ENCODE measurements at regions not wholly inside any gene's neighbourhood (a gene's known extent, or its start where the extent isn't known, plus 50 kb on each side); places are given as distances from the start of the nearest gene placed in this dataset.

DNA sequence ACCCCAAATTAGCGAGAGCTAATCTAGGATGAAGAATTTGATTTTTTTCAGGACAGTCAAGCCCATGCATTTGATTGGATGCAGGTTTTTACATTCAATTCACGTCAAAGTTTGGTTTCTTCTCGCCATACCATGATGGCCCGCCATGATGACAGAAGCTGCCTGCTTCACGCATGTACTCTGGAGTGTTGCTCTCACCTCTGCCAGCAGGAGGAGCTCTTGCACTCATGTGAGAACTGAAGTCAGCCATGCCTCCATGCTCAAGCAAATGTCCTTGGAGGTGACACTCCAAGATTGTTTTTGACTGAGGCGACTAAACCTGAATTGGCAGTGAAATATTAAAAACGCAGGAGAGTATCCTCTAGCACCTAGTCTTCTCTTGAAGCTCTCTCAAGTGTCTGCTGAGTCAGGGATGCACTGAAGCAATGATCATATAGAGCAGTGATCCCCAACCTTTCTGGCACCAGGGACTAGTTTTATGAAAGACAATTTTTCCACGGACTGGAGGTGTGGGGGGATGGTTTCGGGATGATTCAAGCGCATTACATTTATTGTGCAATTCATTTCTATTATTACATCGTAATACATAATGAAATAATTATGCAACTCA lies 120.9 kb downstream of the SAMMSON start:
- no peaks in the 10 kb centered on the region for H3K9me2 ChIP-seq (replicated peaks; ENCODE audit: insufficient read depth, low read length)

DNA sequence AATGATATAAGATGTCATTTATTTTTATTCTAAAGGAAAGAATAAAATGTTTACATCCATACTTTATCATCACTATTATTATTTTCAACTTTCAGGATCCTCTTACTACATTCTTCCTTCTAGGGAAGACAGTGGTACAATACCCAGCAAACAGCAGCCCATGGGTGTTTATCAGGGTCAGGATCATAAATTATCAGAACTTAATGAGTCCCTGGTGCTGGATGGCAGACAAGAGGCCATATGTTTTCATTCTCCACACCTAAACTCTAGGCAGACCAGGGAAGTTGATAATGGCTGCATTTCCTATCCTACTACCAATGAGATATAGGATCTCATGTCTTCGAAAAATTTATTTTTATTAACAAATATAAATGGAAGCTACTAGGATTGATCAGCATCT lies 127.7 kb downstream of the SAMMSON start:
- Histone ChIP-seq H2AFZ (ENCODE audit: low read depth, low read length, severe bottlenecking) (no peak overlapping the region), H3K4me2 (ENCODE audit: low read depth, low read length, poor library complexity, severe bottlenecking) (no peak overlapping the region), H3K36me3 (ENCODE audit: low read length) (no peaks in the 10 kb centered on the region), H3K4me3 (ENCODE audit: insufficient read depth, low read length, poor library complexity, severe bottlenecking) (no peak overlapping the region), H3K9me2 (replicated peaks; ENCODE audit: insufficient read depth, low read length) (no peaks in the 10 kb centered on the region), H3F3A (ENCODE audit: insufficient read depth) (no peaks in the 10 kb centered on the region), H3K9ac (ENCODE audit: low read length) (no peak overlapping the region), H4K20me1 (ENCODE audit: low read depth, low read length) (no peaks in the 10 kb centered on the region), H3K27me3 (ENCODE audit: low read length) (no peaks in the 10 kb centered on the region), H3K9me3 (ENCODE audit: insufficient read depth, low read length) (no peaks in the 10 kb centered on the region), H3K27ac (ENCODE audit: low read depth, low read length) (no peak overlapping the region), H3K79me2 (ENCODE audit: insufficient read depth, low read length) (no peaks in the 10 kb centered on the region)
- TF ChIP-seq EZH2phosphoT487 (conservative IDR thresholded peaks at IDR 0.05; ENCODE audit: low read length) = no peak
- TF ChIP-seq, protein P1, sequence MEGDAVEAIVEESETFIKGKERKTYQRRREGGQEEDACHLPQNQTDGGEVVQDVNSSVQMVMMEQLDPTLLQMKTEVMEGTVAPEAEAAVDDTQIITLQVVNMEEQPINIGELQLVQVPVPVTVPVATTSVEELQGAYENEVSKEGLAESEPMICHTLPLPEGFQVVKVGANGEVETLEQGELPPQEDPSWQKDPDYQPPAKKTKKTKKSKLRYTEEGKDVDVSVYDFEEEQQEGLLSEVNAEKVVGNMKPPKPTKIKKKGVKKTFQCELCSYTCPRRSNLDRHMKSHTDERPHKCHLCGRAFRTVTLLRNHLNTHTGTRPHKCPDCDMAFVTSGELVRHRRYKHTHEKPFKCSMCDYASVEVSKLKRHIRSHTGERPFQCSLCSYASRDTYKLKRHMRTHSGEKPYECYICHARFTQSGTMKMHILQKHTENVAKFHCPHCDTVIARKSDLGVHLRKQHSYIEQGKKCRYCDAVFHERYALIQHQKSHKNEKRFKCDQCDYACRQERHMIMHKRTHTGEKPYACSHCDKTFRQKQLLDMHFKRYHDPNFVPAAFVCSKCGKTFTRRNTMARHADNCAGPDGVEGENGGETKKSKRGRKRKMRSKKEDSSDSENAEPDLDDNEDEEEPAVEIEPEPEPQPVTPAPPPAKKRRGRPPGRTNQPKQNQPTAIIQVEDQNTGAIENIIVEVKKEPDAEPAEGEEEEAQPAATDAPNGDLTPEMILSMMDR (IDR thresholded peaks at IDR 0.05; ENCODE audit: insufficient read depth, low read length, poor library complexity, severe bottlenecking) = no peak

More for the DNA sequence above, 120.9 kb downstream of the SAMMSON start:
- Histone ChIP-seq H3K79me2 (ENCODE audit: insufficient read depth, low read length) (no peaks in the 10 kb centered on the region), H3K9ac (ENCODE audit: low read length) (no peak overlapping the region), H3K27ac (ENCODE audit: low read depth, low read length) (no peak overlapping the region), H3F3A (ENCODE audit: insufficient read depth) (no peaks in the 10 kb centered on the region), H3K4me2 (ENCODE audit: low read depth, low read length, poor library complexity, severe bottlenecking) (no peak overlapping the region), H3K4me3 (ENCODE audit: insufficient read depth, low read length, poor library complexity, severe bottlenecking) (no peak overlapping the region), H2AFZ (ENCODE audit: low read depth, low read length, severe bottlenecking) (no peak overlapping the region), H4K20me1 (ENCODE audit: low read depth, low read length) (no peaks in the 10 kb centered on the region), H3K27me3 (ENCODE audit: low read length) (no peaks in the 10 kb centered on the region), H3K36me3 (ENCODE audit: low read length) (no peaks in the 10 kb centered on the region), H3K9me3 (ENCODE audit: insufficient read depth, low read length) (no peaks in the 10 kb centered on the region)
- no peak for TF ChIP-seq EZH2phosphoT487 (conservative IDR thresholded peaks at IDR 0.05; ENCODE audit: low read length)
- TF ChIP-seq, protein P1 (IDR thresholded peaks at IDR 0.05; ENCODE audit: insufficient read depth, low read length, poor library complexity, severe bottlenecking) = peak; percentile 67

DNA sequence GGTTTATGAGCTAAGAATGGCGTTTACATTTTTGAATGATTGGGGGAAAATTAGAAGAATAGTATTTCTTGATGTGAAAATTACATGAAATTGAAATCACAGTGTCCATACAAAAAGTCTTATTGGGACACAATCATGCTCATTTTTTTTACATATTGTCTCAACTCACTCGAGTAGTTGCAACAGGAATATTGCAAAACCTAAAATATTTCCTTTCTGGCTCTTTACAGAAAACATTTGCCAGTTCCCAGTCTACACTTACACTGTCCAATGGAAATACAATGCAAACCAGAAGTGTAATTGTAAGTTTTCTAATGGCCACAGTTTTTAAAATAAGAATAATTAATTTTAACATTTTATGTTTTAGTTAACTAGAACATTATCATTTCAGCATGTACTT lies 137.8 kb downstream of the SAMMSON start:
- no peak for TF ChIP-seq EZH2phosphoT487 (conservative IDR thresholded peaks at IDR 0.05; ENCODE audit: low read length)
- TF ChIP-seq, protein P1 (IDR thresholded peaks at IDR 0.05; ENCODE audit: insufficient read depth, low read length, poor library complexity, severe bottlenecking) = no peak
- H4K20me1 ChIP-seq (ENCODE audit: low read depth, low read length) = no peaks in the 10 kb centered on the region
- no peak overlapping the region for H3K9ac ChIP-seq (ENCODE audit: low read length)
- H3K27me3 ChIP-seq (ENCODE audit: low read length) = no peaks in the 10 kb centered on the region
- no peak overlapping the region for H3K4me3 ChIP-seq (ENCODE audit: insufficient read depth, low read length, poor library complexity, severe bottlenecking)
- no peak overlapping the region for H3K27ac ChIP-seq (ENCODE audit: low read depth, low read length)
- no peaks in the 10 kb centered on the region for H3K9me3 ChIP-seq (ENCODE audit: insufficient read depth, low read length)
- H3K9me2 ChIP-seq (replicated peaks; ENCODE audit: insufficient read depth, low read length) = no peaks in the 10 kb centered on the region
- no peaks in the 10 kb centered on the region for H3K79me2 ChIP-seq (ENCODE audit: insufficient read depth, low read length)
- H3K36me3 ChIP-seq (ENCODE audit: low read length) = no peaks in the 10 kb centered on the region
- H3K4me2 ChIP-seq (ENCODE audit: low read depth, low read length, poor library complexity, severe bottlenecking) = no peak overlapping the region
- H2AFZ ChIP-seq (ENCODE audit: low read depth, low read length, severe bottlenecking) = no peak overlapping the region
- no peaks in the 10 kb centered on the region for H3F3A ChIP-seq (ENCODE audit: insufficient read depth)
